Gastroesophageal sphincter (tissue), 4 donors: ENCODE measurements at regions not wholly inside any gene's neighbourhood (a gene's known extent, or its start where the extent isn't known, plus 50 kb on each side); places are given as distances from the start of the nearest gene placed in this dataset.

ENCODE experiments used
- ATAC-seq: fragments of 150-250 bp; one replicate; pipeline ENCODE4 v1.9.1; 2016; ENCODE audit warnings: mild to moderate bottlenecking, moderate library complexity
- H3K27ac ChIP-seq, 4 donors: fragments of 200-600 bp; sonication (generic) in 3 of 4; 1 replicate in 3 of 4; 2 replicates in 1 of 4; pipeline ENCODE4 v1.5.1; 2016 to 2019
- H3K27me3 ChIP-seq: fragments of 200-600 bp; sonication (generic); one replicate; pipeline ENCODE4 v1.5.1; 2019
- H3K36me3 ChIP-seq, 2 donors: fragments of 200-600 bp; sonication (generic); one replicate each; pipeline ENCODE4 v1.5.1; 2019; ENCODE audit warnings: control low read depth in 1 of 2
- H3K4me1 ChIP-seq, 3 donors: fragments of 200-600 bp; sonication (generic); 1 replicate in 2 of 3; 2 replicates in 1 of 3; pipeline ENCODE4 v1.5.1; 2016 to 2019; ENCODE audit warnings: control low read depth in 2 of 3
- H3K4me3 ChIP-seq, 2 donors: fragments of 200-600 bp; sonication (generic); one replicate each; pipeline ENCODE4 v1.5.1; 2019; ENCODE audit warnings: mild to moderate bottlenecking in 1 of 2, moderate library complexity in 1 of 2
- H3K9me3 ChIP-seq, 3 donors: fragments of 200-600 bp; sonication (generic); one replicate each; pipeline ENCODE4 v1.5.1; 2017 to 2019; ENCODE audit warnings: control low read depth in 2 of 3
- EP300 ChIP-seq: sonication (generic); formaldehyde crosslinking; IDR thresholded peaks from one replicate; pipeline ENCODE4 v1.6.1; 2017; ENCODE audit warnings: antibody characterized with exemption, mild to moderate bottlenecking
- POLR2A ChIP-seq, 2 donors: fragments of 450-650 bp; IDR thresholded peaks; one replicate each; pipeline ENCODE4 v1.6.1; 2017; ENCODE audit warnings: antibody characterized with exemption in 2 of 2, mild to moderate bottlenecking in 2 of 2, moderate library complexity in 1 of 2
- POLR2AphosphoS5 ChIP-seq: sonication (generic); formaldehyde crosslinking; IDR thresholded peaks from one replicate; pipeline ENCODE4 v1.6.1; 2017; ENCODE audit warnings: antibody characterized with exemption
- WGBS, 2 donors: methylation state at CpG; one replicate each; pipeline ENCODE4 v1.1.5; 2018; ENCODE audit warnings: low coverage in 1 of 2; 5-methylcytosine and 5-hydroxymethylcytosine counted together
- TF ChIP-seq, protein P1 (sequence below), 4 experiments: fragments of 200-600 bp in 2 of 4; fragments of 450-650 bp in 2 of 4; sonication (generic) in 1 of 4; IDR thresholded peaks; one replicate each; pipeline ENCODE4 v1.5.1; 2017 to 2019; ENCODE audit warnings: antibody characterized with exemption in 4 of 4, mild to moderate bottlenecking in 2 of 4, moderate library complexity in 2 of 4

DNA sequence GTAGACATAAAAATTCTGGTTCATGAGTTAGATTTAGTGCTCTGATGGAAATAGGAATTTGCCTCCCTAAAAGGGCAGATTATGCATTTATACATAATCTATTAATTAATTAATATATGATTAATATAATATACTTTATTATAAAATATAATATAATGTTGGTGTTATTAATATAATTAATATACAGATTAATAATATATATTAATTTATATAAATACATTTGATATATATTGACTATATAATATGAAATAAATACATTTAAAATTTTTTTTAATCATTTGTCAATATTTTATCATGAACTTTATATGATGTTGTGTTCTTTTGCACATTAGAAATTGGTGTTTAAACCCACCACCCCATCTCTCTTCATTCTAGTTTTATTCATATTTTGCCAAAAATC lies 652.1 kb upstream of the ZNF804A start:
- no peak overlapping the region for H3K4me3 ChIP-seq
- ATAC-seq = no peak
- no peak overlapping the region for H3K27ac ChIP-seq
- peaks cover 0 to 6% (median 0%) of the 10 kb centered on the region in 3 donors for H3K9me3 ChIP-seq
- no peaks in the 10 kb centered on the region for H3K27me3 ChIP-seq
- H3K36me3 ChIP-seq = no peaks in the 10 kb centered on the region
- TF ChIP-seq POLR2A (IDR thresholded peaks at IDR 0.05) = no peak
- no peak for TF ChIP-seq EP300
- TF ChIP-seq POLR2AphosphoS5 = no peak
- TF ChIP-seq, protein P1, sequence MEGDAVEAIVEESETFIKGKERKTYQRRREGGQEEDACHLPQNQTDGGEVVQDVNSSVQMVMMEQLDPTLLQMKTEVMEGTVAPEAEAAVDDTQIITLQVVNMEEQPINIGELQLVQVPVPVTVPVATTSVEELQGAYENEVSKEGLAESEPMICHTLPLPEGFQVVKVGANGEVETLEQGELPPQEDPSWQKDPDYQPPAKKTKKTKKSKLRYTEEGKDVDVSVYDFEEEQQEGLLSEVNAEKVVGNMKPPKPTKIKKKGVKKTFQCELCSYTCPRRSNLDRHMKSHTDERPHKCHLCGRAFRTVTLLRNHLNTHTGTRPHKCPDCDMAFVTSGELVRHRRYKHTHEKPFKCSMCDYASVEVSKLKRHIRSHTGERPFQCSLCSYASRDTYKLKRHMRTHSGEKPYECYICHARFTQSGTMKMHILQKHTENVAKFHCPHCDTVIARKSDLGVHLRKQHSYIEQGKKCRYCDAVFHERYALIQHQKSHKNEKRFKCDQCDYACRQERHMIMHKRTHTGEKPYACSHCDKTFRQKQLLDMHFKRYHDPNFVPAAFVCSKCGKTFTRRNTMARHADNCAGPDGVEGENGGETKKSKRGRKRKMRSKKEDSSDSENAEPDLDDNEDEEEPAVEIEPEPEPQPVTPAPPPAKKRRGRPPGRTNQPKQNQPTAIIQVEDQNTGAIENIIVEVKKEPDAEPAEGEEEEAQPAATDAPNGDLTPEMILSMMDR (IDR thresholded peaks at IDR 0.05) = no peak
- H3K4me1 ChIP-seq = peaks cover 0 to 5% (median 0%) of the 10 kb centered on the region in 3 donors

DNA sequence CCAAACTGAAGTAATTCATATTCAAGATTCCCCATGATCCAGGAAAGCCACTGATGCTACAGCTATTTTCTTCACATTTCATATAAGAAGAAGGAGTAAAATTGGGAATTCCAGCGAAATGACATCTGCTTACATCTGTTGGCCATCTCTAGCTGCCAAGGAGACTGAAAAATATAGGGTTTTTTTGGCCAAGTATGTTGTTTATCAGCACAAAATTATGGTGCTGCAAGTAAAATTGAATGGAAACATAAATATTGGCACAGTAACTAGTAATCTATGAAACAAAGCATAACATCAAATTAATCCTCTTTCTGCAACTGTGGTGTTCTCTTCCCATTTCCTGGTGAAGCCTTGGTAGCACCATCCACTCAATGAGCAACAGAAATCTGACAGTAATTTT lies 649.5 kb upstream of the ZNF804A start:
- WGBS, 2 donors = 56 to 88% methylated on average over 1 of the region's 1 CpG
- peaks cover 0 to 6% (median 0%) of the 10 kb centered on the region in 3 donors for H3K9me3 ChIP-seq
- H3K27me3 ChIP-seq = no peaks in the 10 kb centered on the region
- peaks cover 0 to 5% (median 0%) of the 10 kb centered on the region in 3 donors for H3K4me1 ChIP-seq
- H3K27ac ChIP-seq = no peak overlapping the region
- H3K4me3 ChIP-seq = no peak overlapping the region
- no peaks in the 10 kb centered on the region for H3K36me3 ChIP-seq
- ATAC-seq = no peak
- TF ChIP-seq POLR2AphosphoS5 = no peak
- TF ChIP-seq EP300 = no peak
- TF ChIP-seq, protein P1 (IDR thresholded peaks at IDR 0.05) = no peak
- no peak for TF ChIP-seq POLR2A (IDR thresholded peaks at IDR 0.05)

DNA sequence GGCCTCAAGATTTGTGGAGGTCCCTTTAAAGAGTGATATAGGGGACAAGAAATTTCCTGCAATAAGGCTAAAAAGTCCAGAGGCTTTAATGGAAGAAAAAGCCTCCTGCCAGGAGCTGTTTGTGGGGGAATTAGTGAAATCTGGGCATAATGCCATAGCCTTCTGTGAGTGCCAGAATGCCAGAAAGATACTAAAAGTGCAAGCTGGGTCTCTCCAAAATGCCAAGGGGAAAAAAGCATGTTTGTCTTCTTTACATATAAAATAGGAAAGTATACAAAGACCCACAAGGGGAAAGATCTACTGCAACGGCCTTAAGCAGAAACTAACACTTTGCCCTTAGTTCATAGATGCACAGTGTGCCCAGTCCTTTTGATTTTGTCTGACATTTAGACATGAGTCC lies 647.7 kb upstream of the ZNF804A start:
- H3K27ac ChIP-seq = no peak overlapping the region
- H3K27me3 ChIP-seq = no peaks in the 10 kb centered on the region
- H3K4me1 ChIP-seq = peaks cover 0 to 5% (median 0%) of the 10 kb centered on the region in 3 donors
- H3K36me3 ChIP-seq = no peaks in the 10 kb centered on the region
- H3K4me3 ChIP-seq = no peak overlapping the region
- no peak for ATAC-seq
- H3K9me3 ChIP-seq = peaks cover 0 to 6% (median 0%) of the 10 kb centered on the region in 3 donors
- TF ChIP-seq, protein P1 (IDR thresholded peaks at IDR 0.05) = no peak
- TF ChIP-seq EP300 (no peak), POLR2AphosphoS5 (no peak), POLR2A (IDR thresholded peaks at IDR 0.05) (no peak)
- WGBS, 2 donors = 75 to 80% methylated on average over 1 of the region's 1 CpG

DNA sequence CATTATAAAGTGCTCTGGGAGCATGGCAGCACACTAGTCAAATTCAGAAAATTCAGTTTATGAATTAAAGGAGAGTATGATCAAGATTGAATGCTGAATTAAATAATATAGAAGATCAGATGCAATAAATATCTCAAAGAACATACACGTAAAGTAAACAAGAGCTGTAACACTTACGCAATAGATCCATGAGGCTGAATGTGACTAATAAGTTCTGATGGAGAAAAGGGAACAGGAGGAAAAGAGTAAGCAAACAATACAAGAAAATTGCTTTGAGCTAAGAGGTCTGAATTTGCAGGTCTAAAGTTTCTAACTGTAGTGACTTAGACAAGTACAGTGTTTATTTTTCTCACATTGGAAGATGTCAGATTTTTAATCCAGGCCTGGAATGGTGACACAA lies 646.7 kb upstream of the ZNF804A start:
- Histone ChIP-seq H3K4me3 (no peak overlapping the region), H3K4me1 (peaks cover 0 to 5% (median 0%) of the 10 kb centered on the region in 3 donors), H3K27me3 (no peaks in the 10 kb centered on the region), H3K36me3 (no peaks in the 10 kb centered on the region), H3K27ac (no peak overlapping the region), H3K9me3 (peaks cover 0 to 3% (median 0%) of the 10 kb centered on the region in 3 donors)
- TF ChIP-seq EP300 (no peak), POLR2AphosphoS5 (no peak), POLR2A (IDR thresholded peaks at IDR 0.05) (no peak)
- TF ChIP-seq, protein P1 (IDR thresholded peaks at IDR 0.05) = no peak
- 79% methylated on average over 2 of the region's 2 CpGs for WGBS, 2 donors
- ATAC-seq = no peak

DNA sequence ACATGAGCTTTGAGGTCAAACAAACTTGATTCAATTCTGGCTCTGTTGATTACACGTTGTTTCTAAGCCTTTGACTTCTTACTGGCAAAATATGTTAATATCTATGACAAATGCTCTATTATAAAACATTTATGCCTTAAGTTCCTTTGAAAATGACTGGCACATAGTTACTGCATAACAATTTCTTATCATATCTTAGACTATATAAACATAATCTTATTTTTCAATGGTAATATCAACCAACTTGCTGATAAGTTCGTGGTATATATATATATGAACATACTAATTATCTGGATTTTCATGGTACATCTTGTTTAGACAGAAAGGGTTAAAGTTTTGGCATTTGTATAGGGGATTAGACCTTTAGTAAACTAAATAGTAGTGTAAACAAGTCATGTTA lies 645.6 kb upstream of the ZNF804A start:
- no peak overlapping the region for H3K4me3 ChIP-seq
- no peaks in the 10 kb centered on the region for H3K9me3 ChIP-seq
- 66 to 77% methylated on average over 2 of the region's 2 CpGs for WGBS, 2 donors
- no peak overlapping the region for H3K27ac ChIP-seq
- ATAC-seq = no peak
- H3K4me1 ChIP-seq = peaks cover 0 to 5% (median 0%) of the 10 kb centered on the region in 3 donors
- H3K36me3 ChIP-seq = no peaks in the 10 kb centered on the region
- H3K27me3 ChIP-seq = no peaks in the 10 kb centered on the region
- no peak for TF ChIP-seq EP300
- no peak for TF ChIP-seq POLR2A (IDR thresholded peaks at IDR 0.05)
